Ovary (tissue), 7 donors: ENCODE measurements at regions not wholly inside any gene's neighbourhood (a gene's known extent, or its start where the extent isn't known, plus 50 kb on each side); places are given as distances from the start of the nearest gene placed in this dataset.

Experiments used
- DNase-seq, 5 donors: peaks; one replicate each; pipeline ENCODE4 v3.0.0-alpha.2; 2019 to 2020
- H3K27ac ChIP-seq, 2 donors: fragments of 200-600 bp; one replicate each; pipeline versions ENCODE4 v1.5.1 to v1.8.0; 2019 to 2022
- H3K27me3 ChIP-seq: fragments of 200-600 bp; one replicate; pipeline ENCODE4 v1.8.0; 2022
- H3K36me3 ChIP-seq: fragments of 200-600 bp; sonication (generic); one replicate; pipeline ENCODE4 v1.5.1; 2019
- H3K4me1 ChIP-seq: one replicate; pipeline ENCODE4 v1.8.1; 2013; ENCODE audit warnings: mild to moderate bottlenecking, moderate library complexity; ENCODE audit not compliant: insufficient read depth
- H3K4me3 ChIP-seq: fragments of 200-600 bp; sonication (generic); one replicate; pipeline ENCODE4 v1.5.1; 2017
- H3K9me3 ChIP-seq, 2 donors: fragments of 200-600 bp in 1 of 2; sonication (generic) in 1 of 2; one replicate each; pipeline versions ENCODE4 v1.5.1 to v1.8.1; 2013 to 2019; ENCODE audit warnings: mild to moderate bottlenecking in 1 of 2, moderate library complexity in 1 of 2
- EP300 ChIP-seq: sonication (generic); formaldehyde crosslinking; IDR thresholded peaks from one replicate; pipeline ENCODE4 v1.6.1; 2017; ENCODE audit warnings: antibody characterized with exemption
- POLR2A ChIP-seq: fragments of 450-650 bp; IDR thresholded peaks from one replicate; pipeline ENCODE4 v1.6.1; 2017; ENCODE audit warnings: antibody characterized with exemption, mild to moderate bottlenecking, moderate library complexity
- WGBS, 3 donors: extraction: QIAGEN DNeasy Blood & Tissue Kit in 1 of 3; methylation state at CpG; one replicate each; pipeline versions ENCODE4 v1.1.5 to v1.1.7; 2013 to 2017; 5-methylcytosine and 5-hydroxymethylcytosine counted together
- intact Hi-C, 4 donors: fragments of 100-400 bp; cut with DNase I; formaldehyde crosslinking; loops; one replicate each; pipeline versions ENCODE4 v1.11.0 to v1.15.1; 2022 to 2023
- TF ChIP-seq, protein P1 (sequence below), 3 donors: fragments of 450-650 bp in 2 of 3; fragments of 200-600 bp in 1 of 3; IDR thresholded peaks; one replicate each; pipeline versions ENCODE4 v1.5.1 to v1.8.0; 2016 to 2022; ENCODE audit warnings: antibody characterized with exemption in 3 of 3, mild to moderate bottlenecking in 1 of 3
- donor health status: DM: no; HTN: no; CAD: no; lungs with moderate emphysema.
- donor health status: DM: no; HTN: no; CAD: no.
- donor health status: Bipolar disorder and iron deficiency.
- donor health status: DM: no; HTN: no; CAD: no.
- donor health status: DM: yes; HTN: yes; CAD: no.

DNA sequence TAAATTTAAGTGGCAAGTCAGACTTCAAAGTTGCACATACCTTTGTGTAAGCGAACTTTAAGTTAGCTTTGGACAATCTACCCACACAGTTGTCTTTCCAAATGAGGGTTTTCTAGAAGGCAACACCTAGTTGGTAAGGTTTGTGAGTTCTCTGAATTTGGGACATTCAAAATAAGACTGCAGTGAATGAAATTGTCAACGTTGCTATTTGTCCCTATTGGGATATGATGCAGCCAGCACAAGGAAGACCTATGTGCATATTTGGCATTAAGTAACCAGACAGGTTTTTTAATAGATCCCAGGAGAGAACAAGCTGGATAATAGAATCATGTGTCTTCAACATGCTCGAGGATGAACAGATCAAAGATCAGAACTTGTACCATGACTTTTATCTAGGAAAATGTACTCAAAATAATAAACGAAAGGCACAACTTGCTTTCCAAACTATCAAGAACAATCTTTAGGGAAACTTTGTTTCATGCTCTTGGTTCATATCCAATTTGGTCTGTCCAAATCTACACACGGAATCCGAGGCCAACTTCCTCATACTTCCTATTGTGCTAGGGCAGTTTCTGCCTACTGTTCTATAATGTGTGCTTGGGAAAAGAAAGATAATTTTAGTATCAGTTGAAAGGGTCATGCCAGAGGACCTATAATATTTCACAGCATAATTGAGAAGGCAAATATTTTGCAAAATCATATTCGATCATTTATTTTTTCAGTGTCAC, 284.2 kb upstream of the SOX5 start:
- Histone ChIP-seq H3K27ac (no peak overlapping the region), H3K9me3 (no peaks in the 10 kb centered on the region), H3K36me3 (no peaks in the 10 kb centered on the region), H3K4me3 (no peak overlapping the region), H3K27me3 (no peaks in the 10 kb centered on the region), H3K4me1 (no peaks in the 10 kb centered on the region)
- WGBS, 3 donors, result 64 to 75% (median 73%) methylated on average over 7 of the region's 7 CpGs
- intact Hi-C loops, result no loop called here
- no peak for DNase-seq
- TF ChIP-seq, protein P1, sequence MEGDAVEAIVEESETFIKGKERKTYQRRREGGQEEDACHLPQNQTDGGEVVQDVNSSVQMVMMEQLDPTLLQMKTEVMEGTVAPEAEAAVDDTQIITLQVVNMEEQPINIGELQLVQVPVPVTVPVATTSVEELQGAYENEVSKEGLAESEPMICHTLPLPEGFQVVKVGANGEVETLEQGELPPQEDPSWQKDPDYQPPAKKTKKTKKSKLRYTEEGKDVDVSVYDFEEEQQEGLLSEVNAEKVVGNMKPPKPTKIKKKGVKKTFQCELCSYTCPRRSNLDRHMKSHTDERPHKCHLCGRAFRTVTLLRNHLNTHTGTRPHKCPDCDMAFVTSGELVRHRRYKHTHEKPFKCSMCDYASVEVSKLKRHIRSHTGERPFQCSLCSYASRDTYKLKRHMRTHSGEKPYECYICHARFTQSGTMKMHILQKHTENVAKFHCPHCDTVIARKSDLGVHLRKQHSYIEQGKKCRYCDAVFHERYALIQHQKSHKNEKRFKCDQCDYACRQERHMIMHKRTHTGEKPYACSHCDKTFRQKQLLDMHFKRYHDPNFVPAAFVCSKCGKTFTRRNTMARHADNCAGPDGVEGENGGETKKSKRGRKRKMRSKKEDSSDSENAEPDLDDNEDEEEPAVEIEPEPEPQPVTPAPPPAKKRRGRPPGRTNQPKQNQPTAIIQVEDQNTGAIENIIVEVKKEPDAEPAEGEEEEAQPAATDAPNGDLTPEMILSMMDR (IDR thresholded peaks at IDR 0.05), result no peak
- TF ChIP-seq POLR2A, result no peak
- TF ChIP-seq EP300, result no peak

- no peaks in the 10 kb centered on the region for H3K4me1 ChIP-seq
- WGBS, 3 donors, result 93 to 95% (median 95%) methylated on average over 2 of the region's 2 CpGs
- no peaks in the 10 kb centered on the region for H3K27me3 ChIP-seq
- H3K27ac ChIP-seq, result no peak overlapping the region
- no peak for DNase-seq
- intact Hi-C loops, result no loop called here
- TF ChIP-seq EP300, result no peak
- TF ChIP-seq, protein P1 (IDR thresholded peaks at IDR 0.05), result no peak
- no peak for TF ChIP-seq POLR2A
- no peaks in the 10 kb centered on the region for H3K36me3 ChIP-seq
- H3K9me3 ChIP-seq, result no peaks in the 10 kb centered on the region
- H3K4me3 ChIP-seq, result no peak overlapping the region
Observed at GRCh38 chr12:24232531-24232930, 283.1 kb upstream of the SOX5 start.

- 92 to 98% (median 93%) methylated on average over 5 of the region's 5 CpGs for WGBS, 3 donors
- no peak for TF ChIP-seq POLR2A
- TF ChIP-seq, protein P1 (IDR thresholded peaks at IDR 0.05), result no peak
- TF ChIP-seq EP300, result no peak
- intact Hi-C loops, result no loop called here
Observed at GRCh38 chr12:24231298-24231697, 281.8 kb upstream of the SOX5 start.

DNA sequence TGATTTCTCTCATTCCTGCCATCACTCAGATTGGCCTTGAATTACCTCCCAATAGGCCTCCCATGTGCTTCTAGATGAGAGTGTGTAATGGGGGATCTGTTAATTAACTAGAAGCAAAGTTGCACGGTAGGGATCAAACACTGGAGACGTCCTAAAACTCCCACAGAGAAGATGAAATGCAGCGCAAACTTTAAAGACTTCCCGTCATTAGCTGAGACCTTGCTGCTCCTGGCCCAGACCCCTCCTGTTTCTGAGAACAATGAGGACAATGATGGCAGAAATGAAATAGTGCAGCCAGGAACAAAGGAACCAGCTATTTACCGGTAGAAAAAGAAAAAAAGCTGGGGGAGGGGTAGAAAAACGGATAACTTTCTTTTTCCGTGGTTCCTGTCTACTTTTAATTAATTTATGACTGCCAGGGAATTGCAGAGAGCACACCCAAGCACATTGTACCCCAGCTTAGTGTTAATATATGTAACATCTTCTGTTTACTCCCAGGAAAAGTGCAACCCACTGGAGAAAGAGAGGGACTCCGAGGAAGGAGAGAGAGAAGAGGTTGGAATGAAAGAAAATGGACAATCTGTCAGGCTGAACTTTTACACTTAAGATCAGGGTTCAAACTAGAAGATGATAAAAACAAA, 280.7 kb upstream of the SOX5 start:
- no peaks in the 10 kb centered on the region for H3K4me1 ChIP-seq
- no peak for DNase-seq
- H3K36me3 ChIP-seq, result no peaks in the 10 kb centered on the region
- no peak overlapping the region for H3K27ac ChIP-seq
- 70 to 79% (median 74%) methylated on average over 8 of the region's 8 CpGs for WGBS, 3 donors
- intact Hi-C loops, result no loop called here
- TF ChIP-seq EP300 (no peak), POLR2A (no peak)
- TF ChIP-seq, protein P1 (IDR thresholded peaks at IDR 0.05), result no peak
- H3K4me3 ChIP-seq, result no peak overlapping the region
- H3K9me3 ChIP-seq, result no peaks in the 10 kb centered on the region
- no peaks in the 10 kb centered on the region for H3K27me3 ChIP-seq

More at GRCh38 chr12:24231298-24231697, 281.8 kb upstream of the SOX5 start:
- no peak overlapping the region for H3K27ac ChIP-seq
- no peaks in the 10 kb centered on the region for H3K27me3 ChIP-seq
- H3K36me3 ChIP-seq, result no peaks in the 10 kb centered on the region
- no peaks in the 10 kb centered on the region for H3K4me1 ChIP-seq
- no peaks in the 10 kb centered on the region for H3K9me3 ChIP-seq
- no peak overlapping the region for H3K4me3 ChIP-seq
- no peak for DNase-seq
